Karpas-422 (cell line): ENCODE measurements at regions not wholly inside any gene's neighbourhood (a gene's known extent, or its start where the extent isn't known, plus 50 kb on each side); places are given as distances from the start of the nearest gene placed in this dataset.
"Not testable (repeated sequence)": the region's sequence is repeated elsewhere in the genome, so short reads cannot be mapped to it uniquely, and the experiment has no call there.

Experiments used
- DNase-seq: peaks from one replicate; pipeline ENCODE4 v3.0.0-alpha.2; 2015
- H2AFZ ChIP-seq: fragments of 200-600 bp; sonication (generic); 2 replicates; pipeline ENCODE4 v1.6.1; 2014; ENCODE audit warnings: antibody characterized with exemption, low read length, mixed read lengths
- H3K27ac ChIP-seq: fragments of 200-600 bp; sonication (generic); 2 replicates; pipeline ENCODE4 v1.5.1; 2014; ENCODE audit warnings: mild to moderate bottlenecking, low read length, moderate library complexity
- H3K27me3 ChIP-seq: fragments of 200-600 bp; sonication (generic); 2 replicates; pipeline ENCODE4 v1.6.1; 2014; ENCODE audit warnings: low read length, mixed read lengths
- H3K36me3 ChIP-seq: fragments of 200-600 bp; sonication (generic); 2 replicates; pipeline ENCODE4 v1.6.1; 2014; ENCODE audit warnings: low read length, mixed read lengths; ENCODE audit not compliant: insufficient read depth
- H3K4me1 ChIP-seq: fragments of 200-600 bp; sonication (generic); 2 replicates; pipeline ENCODE4 v1.6.1; 2014; ENCODE audit warnings: mild to moderate bottlenecking, low read length, mixed read lengths
- H3K4me2 ChIP-seq: fragments of 200-600 bp; sonication (generic); 2 replicates; pipeline ENCODE4 v1.6.1; 2014; ENCODE audit warnings: low read length, low read depth, mild to moderate bottlenecking; ENCODE audit not compliant: poor library complexity, severe bottlenecking
- H3K4me3 ChIP-seq: fragments of 200-600 bp; sonication (generic); 2 replicates; pipeline ENCODE4 v1.5.1; 2014; ENCODE audit warnings: mild to moderate bottlenecking, antibody characterized with exemption, low read length, mixed read lengths
- H3K79me2 ChIP-seq: fragments of 200-600 bp; sonication (generic); 2 replicates; pipeline ENCODE4 v1.6.1; 2014; ENCODE audit warnings: mild to moderate bottlenecking, low read length, mixed read lengths
- H3K9ac ChIP-seq: fragments of 200-600 bp; sonication (generic); 2 replicates; pipeline ENCODE4 v1.6.0; 2014; ENCODE audit warnings: low read length
- H3K9me2 ChIP-seq: fragments of 200-600 bp; sonication (generic), shearing (Covaris generic); replicated peaks from 2 replicates; pipeline ENCODE4 v1.6.0; 2014; ENCODE audit warnings: mild to moderate bottlenecking, low read length, moderate library complexity; ENCODE audit not compliant: insufficient read depth
- H3K9me3 ChIP-seq: fragments of 300-700, 200-600 bp; sonication (generic); 2 replicates; pipeline ENCODE4 v1.6.1; 2014; ENCODE audit warnings: low read length, mixed read lengths
- H4K20me1 ChIP-seq: fragments of 200-600 bp; sonication (generic); 2 replicates; pipeline ENCODE4 v1.6.1; 2014; ENCODE audit warnings: mild to moderate bottlenecking, antibody characterized with exemption, low read length, low read depth; ENCODE audit not compliant: insufficient read depth

DNA sequence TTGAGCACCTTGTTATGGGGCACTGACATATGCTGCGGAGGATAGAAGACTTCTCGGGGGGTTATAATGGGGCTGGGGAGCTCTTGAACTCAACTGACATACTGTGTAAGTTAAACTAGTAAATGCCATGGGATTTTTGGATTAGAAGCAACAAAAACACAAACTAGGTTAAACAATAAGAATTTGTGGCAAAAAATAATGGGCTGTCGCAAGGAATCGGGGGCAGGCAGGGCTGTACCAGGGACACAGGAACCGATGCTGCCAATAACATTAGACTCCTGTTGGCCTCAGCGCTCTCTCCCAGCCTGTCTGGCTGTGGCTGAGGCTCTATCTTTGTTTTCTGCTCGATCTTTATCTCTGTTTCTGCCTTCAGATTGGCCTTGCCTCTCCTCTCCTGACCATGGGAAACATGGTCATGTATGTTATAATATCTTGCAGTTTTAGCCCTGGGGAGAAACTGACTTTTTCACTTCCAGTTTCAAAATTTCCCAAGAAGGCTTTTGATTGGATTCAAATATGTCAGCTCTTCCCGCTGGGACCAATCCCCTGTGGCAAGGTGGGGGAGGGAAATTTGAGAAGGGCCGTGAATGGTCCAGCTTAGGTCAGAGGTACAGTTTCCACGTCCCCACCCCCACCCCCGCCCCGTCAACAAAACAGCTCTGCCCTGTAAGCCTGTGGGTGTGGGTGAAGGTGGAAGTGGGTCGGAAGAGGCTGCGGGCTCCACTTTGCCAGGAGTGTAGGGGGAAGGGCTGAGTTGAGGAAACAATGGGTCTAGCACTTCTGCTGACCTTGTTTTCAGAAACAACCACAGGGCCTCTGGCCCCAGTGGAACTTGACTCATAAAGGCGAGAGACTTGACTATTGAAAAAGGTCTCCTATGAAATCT is 161.1 kb upstream of the TBL1XR1 start:
- H3K27ac ChIP-seq: no peak overlapping the region
- H3K9ac ChIP-seq: no peak overlapping the region
- no peaks in the 10 kb centered on the region for H3K36me3 ChIP-seq
- peaks cover 42% of the 10 kb centered on the region for H3K4me1 ChIP-seq
- H3K4me2 ChIP-seq: no peak overlapping the region
- no peaks in the 10 kb centered on the region for H3K9me2 ChIP-seq
- no peaks in the 10 kb centered on the region for H3K9me3 ChIP-seq
- no peaks in the 10 kb centered on the region for H4K20me1 ChIP-seq
- no peak for DNase-seq
- no peaks in the 10 kb centered on the region for H3K79me2 ChIP-seq
- no peaks in the 10 kb centered on the region for H3K27me3 ChIP-seq
- no peak overlapping the region for H2AFZ ChIP-seq
- H3K4me3 ChIP-seq: no peak overlapping the region

GRCh38 chr3:177358977-177359592 is 161.8 kb upstream of the TBL1XR1 start:
- Histone ChIP-seq H3K9me3 (no peaks in the 10 kb centered on the region), H2AFZ (peak overlapping the region; percentile 65; the same call in 1 of the 2 replicates), H3K9ac (peak overlapping the region; percentile 50), H4K20me1 (no peaks in the 10 kb centered on the region), H3K4me3 (peak overlapping the region; percentile 64; the same call in 1 of the 2 replicates), H3K36me3 (no peaks in the 10 kb centered on the region), H3K79me2 (no peaks in the 10 kb centered on the region), H3K4me1 (peaks cover 42% of the 10 kb centered on the region), H3K9me2 (no peaks in the 10 kb centered on the region), H3K4me2 (peak overlapping the region; percentile 84), H3K27ac (no peak overlapping the region), H3K27me3 (no peaks in the 10 kb centered on the region)
- peak; percentile 55 for DNase-seq

DNA sequence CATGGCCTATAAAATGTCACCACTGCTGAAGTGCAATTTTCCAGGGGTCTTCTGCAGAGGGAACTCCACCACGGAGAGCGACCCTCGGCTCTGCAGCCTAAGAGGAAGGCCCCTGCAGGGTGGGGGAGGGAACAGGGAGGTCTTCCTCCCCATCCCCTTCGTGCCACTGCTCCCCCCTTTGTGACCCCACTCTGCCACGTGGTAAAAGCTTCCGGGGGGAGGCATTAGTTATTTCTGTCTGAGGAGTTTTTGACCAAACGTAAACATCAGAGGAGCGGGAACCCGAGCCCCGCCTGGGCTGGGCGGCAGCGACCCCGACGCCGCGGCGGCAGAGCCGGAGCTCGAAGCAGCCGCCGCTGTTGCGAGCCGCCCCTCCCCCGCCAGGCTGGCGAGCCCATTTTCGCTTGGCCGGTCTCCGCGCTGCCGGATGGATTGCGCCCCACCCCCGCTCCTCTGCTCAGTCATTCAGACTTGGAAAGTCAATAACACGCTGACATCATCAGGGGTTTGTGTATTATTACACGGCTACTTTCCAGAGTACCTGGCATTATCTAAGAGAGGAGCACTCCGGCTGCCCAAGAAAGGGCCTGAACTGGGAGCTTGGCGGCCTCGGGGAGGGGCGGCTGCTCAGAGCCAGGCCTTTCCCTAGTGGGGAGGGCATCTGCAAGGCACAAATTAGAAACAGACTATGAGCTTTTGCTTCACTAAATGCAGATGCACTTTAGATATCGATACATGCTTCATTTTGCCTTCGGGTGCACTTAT is 162.5 kb upstream of the TBL1XR1 start:
- H3K4me3 ChIP-seq: peak overlapping the region; percentile 64
- H4K20me1 ChIP-seq: no peaks in the 10 kb centered on the region
- peak overlapping the region; percentile 65; the same call in 1 of the 2 replicates for H2AFZ ChIP-seq
- peak overlapping the region; percentile 84 for H3K4me2 ChIP-seq
- H3K4me1 ChIP-seq: peaks cover 42% of the 10 kb centered on the region
- H3K9me2 ChIP-seq: no peaks in the 10 kb centered on the region
- H3K27ac ChIP-seq: peak overlapping the region; percentile 50; the same call in 1 of the 2 replicates
- H3K36me3 ChIP-seq: no peaks in the 10 kb centered on the region
- H3K9me3 ChIP-seq: no peaks in the 10 kb centered on the region
- no peaks in the 10 kb centered on the region for H3K27me3 ChIP-seq
- peak; percentile 96 for DNase-seq
- peak overlapping the region; percentile 56 for H3K9ac ChIP-seq
- no peaks in the 10 kb centered on the region for H3K79me2 ChIP-seq

DNA sequence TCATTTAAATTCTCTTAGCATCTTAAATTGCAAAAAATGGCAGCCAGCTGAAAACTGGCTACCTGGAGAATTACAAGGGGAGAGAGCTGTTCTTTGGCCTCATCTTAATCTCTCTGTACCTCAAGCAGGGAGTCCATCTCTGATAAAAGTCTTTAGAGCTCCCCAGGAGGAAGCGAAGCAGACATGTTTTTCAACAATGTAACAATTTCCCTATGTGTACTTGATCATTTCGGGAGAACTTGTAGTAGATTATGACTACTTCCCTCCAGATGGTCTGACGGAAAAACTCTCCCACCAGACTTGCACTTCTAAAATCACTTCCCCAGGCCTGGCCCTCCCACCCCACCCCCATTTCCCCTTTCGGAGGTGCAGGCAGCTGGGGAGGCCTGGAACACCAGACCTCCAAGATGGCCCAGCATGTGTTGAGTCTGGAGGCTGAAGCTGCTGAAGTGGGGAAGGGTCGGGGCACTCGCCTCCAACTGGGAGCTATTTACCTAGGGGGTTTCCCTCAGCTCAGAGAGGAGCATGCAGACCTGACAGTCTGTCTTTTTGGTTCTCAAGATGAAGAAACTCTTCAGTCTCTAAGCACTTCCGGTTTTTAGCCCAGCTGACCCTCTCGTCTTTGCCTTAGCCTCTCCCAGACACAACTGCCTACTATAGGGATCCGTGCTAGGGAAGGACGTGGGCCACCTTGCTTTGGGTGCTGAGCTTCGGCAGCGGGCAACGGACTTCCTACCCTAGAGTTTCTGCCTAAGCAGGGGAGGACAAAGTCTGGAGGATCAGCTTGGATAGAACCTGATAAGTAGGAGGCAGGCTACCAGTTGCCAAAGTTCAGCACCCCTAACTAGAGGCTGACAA is 164.0 kb upstream of the TBL1XR1 start:
- no peak for DNase-seq
- H3K9ac ChIP-seq: peak overlapping the region; percentile 56; the same call in 1 of the 2 replicates

GRCh38 chr3:177362626-177363025 is 165.3 kb upstream of the TBL1XR1 start:
- H4K20me1 ChIP-seq: no peaks in the 10 kb centered on the region
- no peak overlapping the region for H3K27ac ChIP-seq
- H3K4me1 ChIP-seq: peaks cover 40% of the 10 kb centered on the region
- DNase-seq: no peak
- H3K9ac ChIP-seq: no peak overlapping the region
- no peaks in the 10 kb centered on the region for H3K27me3 ChIP-seq
- no peak overlapping the region for H3K4me2 ChIP-seq
- no peaks in the 10 kb centered on the region for H3K36me3 ChIP-seq
- no peaks in the 10 kb centered on the region for H3K9me3 ChIP-seq
- H3K4me3 ChIP-seq: no peak overlapping the region
- H3K9me2 ChIP-seq: no peaks in the 10 kb centered on the region
- no peaks in the 10 kb centered on the region for H3K79me2 ChIP-seq
- no peak overlapping the region for H2AFZ ChIP-seq

More for the DNA sequence above, 164.0 kb upstream of the TBL1XR1 start:
- H3K27ac ChIP-seq: no peak overlapping the region
- 0 out of 2 replicates have a peak overlapping the region, but pooled peaks have one; percentile 64 for H3K4me3 ChIP-seq
- H3K27me3 ChIP-seq: no peaks in the 10 kb centered on the region
- no peaks in the 10 kb centered on the region for H3K36me3 ChIP-seq
- H3K9me2 ChIP-seq: no peaks in the 10 kb centered on the region
- H3K4me1 ChIP-seq: peaks cover 42% of the 10 kb centered on the region
- H3K4me2 ChIP-seq: peak overlapping the region; percentile 84
- H4K20me1 ChIP-seq: no peaks in the 10 kb centered on the region
- no peaks in the 10 kb centered on the region for H3K79me2 ChIP-seq
- no peaks in the 10 kb centered on the region for H3K9me3 ChIP-seq
- H2AFZ ChIP-seq: peak overlapping the region; percentile 57; the same call in 1 of the 2 replicates

DNA sequence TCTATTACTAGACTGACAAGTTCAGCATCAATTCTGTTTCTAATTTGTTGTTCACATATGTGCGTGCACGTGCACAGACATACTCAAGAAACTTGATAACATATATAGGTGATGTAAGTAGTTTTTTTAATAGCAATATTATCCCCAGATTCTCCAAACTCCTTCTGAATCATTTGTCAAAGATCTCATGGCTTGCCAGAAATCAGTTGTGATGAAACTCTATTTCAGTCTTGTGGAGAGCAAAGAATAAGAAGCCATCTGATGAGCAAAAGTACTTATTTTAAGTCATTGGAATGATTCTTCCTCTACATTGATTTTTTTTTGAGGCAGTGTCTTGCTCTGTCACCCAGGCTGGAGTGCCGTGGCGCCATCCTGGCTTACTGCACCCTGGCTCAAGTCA is 167.0 kb upstream of the TBL1XR1 start:
- Histone ChIP-seq H3K4me1 (peaks cover 24% of the 10 kb centered on the region), H3K36me3 (no peaks in the 10 kb centered on the region), H3K9me3 (no peaks in the 10 kb centered on the region), H3K27me3 (no peaks in the 10 kb centered on the region), H3K9ac (no peak overlapping the region), H3K9me2 (no peaks in the 10 kb centered on the region), H3K79me2 (no peaks in the 10 kb centered on the region), H3K4me3 (no peak overlapping the region), H3K27ac (no peak overlapping the region), H4K20me1 (no peaks in the 10 kb centered on the region), H3K4me2 (no peak overlapping the region), H2AFZ (no peak overlapping the region)
- no peak for DNase-seq

- H3K27ac ChIP-seq, H3K9ac ChIP-seq, H4K20me1 ChIP-seq, H3K4me2 ChIP-seq, H2AFZ ChIP-seq, H3K27me3 ChIP-seq, H3K79me2 ChIP-seq, H3K9me2 ChIP-seq, H3K4me3 ChIP-seq, H3K36me3 ChIP-seq, H3K9me3 ChIP-seq, DNase-seq: not testable (repeated sequence)
- H3K4me1 ChIP-seq: peaks cover 15% of the 10 kb centered on the region
Observed at GRCh38 chr3:177365294-177365693, 168.0 kb upstream of the TBL1XR1 start.
